Left renal pelvis (tissue), 4 donors: ENCODE measurements at regions not wholly inside any gene's neighbourhood (a gene's known extent, or its start where the extent isn't known, plus 50 kb on each side); places are given as distances from the start of the nearest gene placed in this dataset.
"Not testable (repeated sequence)": the region's sequence is repeated elsewhere in the genome, so short reads cannot be mapped to it uniquely, and the experiment has no call there.

ENCODE experiments used
- DNase-seq, 4 donors: peaks; one replicate each; pipeline ENCODE4 v3.0.0-alpha.2; 2013; ENCODE audit warnings: low read depth in 4 of 4, low spot score in 3 of 4

DNA sequence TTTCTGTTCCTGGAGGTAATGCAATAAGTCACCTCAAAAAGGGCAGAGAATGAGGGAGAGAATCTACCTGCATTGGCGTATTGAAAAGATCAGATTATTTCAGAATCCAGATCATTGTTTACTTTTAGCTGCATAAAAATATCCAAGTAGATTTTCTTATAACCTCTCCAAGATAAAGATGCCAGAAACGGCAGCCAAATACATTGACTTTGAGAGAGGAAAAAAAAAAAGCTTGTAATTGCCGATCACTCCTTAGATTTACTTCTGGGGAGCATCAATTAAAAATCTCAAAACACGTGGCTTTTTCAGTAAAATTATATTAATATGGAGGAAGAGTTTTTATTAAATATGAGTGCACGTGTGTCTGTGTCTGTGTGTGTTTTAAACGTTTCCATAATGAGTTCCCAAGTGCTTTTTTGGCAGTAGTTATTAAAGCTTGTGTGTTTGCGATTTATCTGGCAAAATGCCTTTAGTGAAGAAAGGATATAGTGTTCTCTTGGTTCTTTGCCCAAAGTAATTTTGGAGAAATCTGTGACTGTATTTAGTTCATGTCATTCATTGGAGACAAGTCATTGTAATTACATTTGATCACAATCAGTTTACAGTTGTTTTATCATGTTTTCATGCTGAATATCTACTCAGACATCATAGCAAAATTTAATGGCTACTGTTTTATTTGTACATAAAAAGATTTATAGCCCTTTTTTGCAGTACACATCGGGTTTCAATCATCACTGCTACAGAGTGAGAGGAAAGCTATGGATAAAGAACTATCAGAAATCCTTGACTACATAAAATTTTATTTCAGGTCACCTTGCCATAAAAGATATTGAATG, 176.1 kb downstream of the TM9SF2 start:
- no peak for DNase-seq

DNA sequence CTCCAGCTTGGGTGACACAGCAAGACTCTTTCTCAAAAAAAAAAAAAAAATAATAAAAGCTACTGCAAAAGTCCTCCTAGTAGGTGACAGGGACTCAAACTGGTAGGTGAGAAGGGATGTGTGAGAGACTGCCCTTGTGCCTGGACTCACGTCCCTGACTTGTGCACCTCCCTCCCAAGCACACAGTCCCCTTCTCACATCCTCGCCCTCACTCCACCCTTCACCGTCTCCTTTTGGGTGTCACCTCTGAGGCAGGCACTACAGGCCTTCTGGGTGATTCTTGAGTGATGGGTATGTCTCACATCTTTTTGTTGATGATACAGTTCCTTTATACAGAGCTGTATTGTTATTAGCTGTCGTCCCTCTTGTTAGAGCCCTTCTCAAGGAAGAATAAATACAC, 170.5 kb downstream of the TM9SF2 start:
- DNase-seq = no peak

DNA sequence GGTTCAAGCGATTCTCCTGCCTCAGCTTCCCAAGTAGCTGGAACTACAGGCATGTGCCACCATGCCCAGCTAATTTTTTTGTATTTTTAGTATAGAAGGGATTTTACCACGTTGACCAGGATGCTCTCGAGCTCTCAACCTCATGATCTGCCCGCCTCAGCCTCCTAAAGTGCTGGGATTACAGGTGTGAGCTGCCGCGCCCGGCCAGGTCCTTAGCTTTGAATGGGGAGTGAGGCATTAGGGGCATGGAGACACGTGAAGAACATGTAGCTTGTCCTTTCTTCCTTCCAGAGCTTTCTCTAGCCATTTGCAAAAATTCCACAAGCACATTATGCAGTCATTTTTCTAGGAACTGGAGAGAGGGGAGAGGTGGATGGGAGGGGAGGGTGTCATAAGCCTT, 167.8 kb downstream of the TM9SF2 start:
- DNase-seq = not testable (repeated sequence)

DNA sequence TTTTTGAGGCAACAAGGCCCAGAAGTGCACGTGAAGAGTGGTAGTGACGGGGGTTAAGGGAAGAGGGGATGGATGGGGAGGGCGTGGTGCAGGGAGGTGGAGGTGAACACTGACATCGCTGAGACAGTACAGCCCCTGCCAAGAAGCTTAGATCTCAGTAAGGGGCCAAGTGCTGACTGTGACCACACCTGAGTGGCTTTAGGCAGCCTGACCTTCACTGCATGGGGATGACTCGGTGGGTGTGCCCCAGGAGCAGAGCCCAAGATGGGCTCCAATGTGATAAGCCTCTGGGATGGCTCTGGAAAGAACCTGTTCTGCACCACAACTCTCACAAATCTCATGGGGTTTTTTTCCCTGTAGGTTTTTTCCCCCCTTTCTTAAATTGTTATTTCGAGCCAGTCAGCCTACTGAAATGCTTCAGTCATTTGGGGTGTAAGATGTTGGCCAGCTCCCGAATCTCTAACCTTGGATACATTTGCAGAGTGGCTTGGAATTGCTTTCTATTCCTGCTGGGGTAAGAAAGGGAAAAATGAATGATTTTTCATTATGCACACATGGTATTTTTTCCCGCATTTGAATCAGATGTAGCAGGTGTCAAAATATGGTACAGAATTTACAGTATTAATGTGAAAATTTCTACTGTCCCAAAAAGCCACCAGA, 165.0 kb downstream of the TM9SF2 start:
- DNase-seq = no peak

DNA sequence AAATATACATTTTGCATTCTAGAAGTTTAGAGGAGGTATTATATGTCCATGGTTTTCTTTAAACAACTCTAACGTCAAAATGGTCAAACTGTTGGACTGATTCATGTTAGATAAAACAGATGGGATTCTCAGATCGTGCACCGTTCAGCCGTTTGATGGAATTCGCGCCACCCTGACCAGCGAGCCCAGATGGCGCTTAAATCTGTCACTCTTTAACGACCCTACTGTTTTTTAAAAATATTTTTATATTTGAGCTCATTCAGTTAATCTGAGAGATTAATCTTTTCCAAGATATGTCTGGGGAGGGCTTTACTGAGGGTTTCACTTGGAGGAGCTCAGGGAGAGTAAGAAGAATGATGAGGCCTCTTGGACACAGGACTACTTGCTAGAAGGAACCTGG, 164.4 kb downstream of the TM9SF2 start:
- DNase-seq = no peak

DNA sequence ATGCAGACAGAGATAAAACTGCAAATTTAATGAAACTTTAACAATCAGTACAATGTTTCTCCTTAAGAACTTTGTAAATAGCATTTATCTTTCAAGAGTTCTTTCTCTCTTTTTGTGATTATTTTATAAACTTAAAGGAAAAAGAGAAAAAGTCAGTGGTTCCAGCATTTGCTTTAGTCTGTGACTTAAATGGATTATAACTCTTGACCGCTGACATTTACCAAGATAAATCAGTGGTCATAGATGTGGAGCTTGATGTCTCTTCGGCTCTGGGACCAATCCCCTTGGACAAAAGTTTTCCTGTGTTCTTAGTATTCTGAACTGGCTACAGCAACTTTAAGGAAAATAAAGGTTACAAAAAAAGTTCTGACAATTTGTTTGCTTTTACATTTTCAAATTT, 162.6 kb downstream of the TM9SF2 start:
- no peak for DNase-seq

DNA sequence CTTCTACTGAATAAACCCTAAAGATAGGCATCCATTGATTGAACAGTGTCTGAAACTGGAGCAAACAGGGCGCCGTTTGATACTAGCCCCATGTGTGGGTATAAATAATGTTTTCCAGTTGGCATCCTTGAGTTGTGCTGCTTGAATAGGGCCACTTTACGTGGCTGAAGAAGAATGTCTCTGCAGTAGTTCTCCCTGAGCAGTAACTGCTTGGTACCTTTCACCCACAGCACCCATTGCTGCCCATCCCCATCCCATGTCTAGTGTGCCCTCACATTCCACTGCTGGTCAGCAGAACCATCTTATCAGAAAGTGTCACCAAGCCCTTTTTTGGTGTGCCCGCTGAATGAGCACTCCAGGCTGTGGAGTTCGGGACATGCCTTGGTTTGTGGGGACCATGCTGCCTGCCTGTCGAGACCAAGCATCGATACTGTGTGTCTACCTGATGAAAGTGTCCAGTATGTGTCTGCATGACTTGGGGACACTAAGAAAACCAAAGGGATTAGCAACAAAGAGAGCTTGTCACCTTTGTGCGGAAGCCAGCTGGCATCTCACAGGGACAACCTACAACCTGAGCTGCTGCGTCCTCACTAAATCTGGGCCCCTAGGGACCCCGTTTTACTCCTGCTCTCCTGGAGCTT, 162.0 kb downstream of the TM9SF2 start:
- DNase-seq = no peak

DNA sequence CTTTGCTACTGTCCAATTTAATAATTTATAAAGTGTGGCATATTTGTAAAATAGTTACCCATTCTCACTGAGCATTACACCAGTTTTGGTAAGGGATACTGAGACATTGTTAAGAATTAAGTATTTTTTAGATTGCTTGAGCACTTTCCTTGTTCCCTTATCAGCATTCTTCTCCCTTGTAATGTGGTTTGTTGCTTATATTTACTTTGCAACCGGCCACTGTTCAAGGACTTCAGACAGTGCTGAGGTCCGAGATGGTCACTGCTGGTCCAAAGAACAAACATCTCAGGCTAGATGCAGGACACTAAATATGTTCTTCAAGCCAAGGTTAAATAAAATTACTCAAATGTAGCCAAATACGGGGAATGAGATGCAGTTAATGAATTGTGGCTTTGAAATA, 161.4 kb downstream of the TM9SF2 start:
- DNase-seq = no peak

DNA sequence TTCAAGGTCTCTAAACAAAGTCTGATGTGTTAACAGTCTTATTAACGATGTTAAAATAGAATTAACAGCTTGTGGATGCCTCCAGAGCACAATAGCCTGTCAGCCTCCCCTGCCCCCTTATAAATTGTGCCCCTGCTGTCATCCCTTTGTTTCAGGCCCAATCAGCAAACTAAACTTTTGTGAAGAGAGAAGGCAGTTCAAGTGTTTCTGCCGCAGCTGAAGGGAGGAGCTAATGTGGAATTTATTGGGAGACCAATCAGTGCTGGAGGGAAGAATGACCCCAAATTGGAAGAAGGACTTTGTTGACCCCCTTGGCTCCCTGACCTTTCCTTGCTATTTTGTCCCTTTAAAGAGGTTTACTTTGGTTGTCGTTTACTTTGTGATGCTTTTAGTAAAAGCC, 160.5 kb downstream of the TM9SF2 start:
- DNase-seq = no peak

DNA sequence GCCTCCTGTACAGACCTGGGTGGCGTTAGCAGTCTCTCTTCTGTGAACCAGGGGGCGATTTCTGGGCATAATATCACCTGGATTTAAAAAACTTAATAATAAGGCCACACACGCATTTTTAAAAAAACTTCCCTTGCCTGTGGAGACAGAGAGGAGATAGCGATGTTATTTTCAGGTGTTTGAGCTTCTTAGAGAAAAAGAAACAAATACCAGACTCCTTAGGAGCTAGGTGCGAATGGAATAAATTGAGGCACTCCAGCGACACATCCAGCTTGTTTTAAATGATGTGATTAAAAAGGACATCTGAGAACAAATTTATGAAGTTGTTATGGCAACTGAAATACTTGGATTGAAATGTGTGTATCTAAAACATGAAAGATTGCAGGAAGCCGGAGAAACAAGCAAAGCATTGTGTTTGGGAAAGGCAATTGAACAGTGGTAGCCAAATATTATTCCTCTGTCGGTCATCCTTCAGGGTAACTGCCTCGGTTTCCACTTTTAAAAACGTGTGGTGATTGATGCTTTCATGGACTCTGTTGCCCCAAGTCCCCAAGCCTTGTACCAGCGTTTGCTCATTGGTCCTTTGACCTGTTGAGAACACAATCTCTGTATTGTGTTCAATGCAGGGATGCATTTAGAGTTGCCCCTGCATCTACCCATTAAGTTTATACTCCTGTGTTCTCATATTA, 158.7 kb downstream of the TM9SF2 start:
- DNase-seq = no peak

DNA sequence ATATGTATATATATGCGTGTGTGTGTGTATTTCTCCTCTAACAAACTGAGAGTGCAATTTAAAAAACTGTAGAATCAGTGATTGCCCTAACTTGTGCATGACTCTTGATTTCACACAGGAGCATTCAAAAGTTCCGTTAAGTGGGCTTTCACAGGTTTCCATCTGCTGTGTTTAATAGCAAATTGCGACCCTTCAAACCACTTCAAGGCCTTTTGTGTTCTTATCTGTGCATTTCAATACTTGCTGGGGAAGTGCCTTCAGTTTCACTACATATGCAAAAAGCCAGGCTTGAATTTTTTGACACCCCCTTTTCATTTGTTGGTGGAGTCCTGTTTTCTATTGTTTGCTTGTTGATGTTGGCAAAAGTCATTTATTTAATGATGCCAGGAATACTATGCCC, 158.0 kb downstream of the TM9SF2 start:
- no peak for DNase-seq

DNA sequence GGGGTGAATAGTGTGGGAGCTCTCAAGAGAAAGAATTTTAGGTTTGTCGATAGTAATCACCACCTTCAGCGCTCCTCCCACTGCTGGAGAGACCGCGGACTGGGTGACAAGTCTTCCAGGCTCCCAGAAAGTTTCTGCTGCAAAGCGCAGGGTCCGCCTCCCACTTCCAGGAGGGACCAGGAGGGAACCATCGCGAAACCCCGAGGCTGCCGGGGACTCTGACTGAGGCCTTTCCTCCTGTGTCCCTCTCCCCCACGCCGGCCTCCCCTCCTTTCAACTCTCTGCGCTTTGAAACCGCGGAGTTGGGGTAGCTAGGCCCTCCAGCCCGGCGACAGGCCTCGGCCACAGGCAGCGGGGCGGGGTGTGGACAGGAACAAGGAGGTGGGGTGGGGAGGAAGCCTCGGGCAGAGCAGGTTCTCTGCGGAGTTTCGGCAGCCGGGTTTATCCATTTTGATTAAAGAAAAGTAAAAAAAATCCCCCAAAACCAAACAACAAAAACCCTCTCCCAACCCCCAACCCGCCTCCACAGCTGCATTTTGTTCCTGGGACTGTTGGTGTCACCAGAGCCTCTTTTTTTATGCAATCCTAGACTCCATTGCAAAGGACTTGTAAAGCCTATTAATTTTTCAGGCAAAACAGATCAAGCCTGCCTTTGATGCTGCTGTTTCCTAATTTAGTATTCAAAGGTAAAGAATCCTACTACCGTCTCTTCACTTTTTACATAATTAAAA, 157.2 kb downstream of the TM9SF2 start:
- peak in 3 of 4 donors; percentile 51 to 72 (median 52) for DNase-seq

DNA sequence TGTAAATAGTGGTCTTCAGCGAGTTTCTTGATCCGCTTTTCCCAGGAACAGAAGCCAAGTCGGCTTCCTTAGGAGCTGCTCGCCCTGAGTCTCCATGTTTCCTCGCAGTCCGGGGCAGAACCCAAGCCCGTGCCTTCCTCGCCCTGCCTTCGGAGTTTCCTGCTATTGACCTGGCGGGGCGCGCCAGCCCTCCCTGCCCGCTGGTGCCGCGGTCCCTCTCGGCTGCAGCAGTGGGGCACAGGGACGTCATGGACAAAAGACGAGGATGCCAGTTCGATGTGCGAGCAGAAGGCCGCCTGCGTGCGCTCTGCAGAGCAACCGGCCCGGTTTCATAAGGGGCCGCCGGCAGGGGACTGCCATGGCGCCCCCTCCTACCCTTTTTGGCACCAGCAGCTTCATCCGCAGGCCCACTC, 156.6 kb downstream of the TM9SF2 start:
- DNase-seq = no peak

DNA sequence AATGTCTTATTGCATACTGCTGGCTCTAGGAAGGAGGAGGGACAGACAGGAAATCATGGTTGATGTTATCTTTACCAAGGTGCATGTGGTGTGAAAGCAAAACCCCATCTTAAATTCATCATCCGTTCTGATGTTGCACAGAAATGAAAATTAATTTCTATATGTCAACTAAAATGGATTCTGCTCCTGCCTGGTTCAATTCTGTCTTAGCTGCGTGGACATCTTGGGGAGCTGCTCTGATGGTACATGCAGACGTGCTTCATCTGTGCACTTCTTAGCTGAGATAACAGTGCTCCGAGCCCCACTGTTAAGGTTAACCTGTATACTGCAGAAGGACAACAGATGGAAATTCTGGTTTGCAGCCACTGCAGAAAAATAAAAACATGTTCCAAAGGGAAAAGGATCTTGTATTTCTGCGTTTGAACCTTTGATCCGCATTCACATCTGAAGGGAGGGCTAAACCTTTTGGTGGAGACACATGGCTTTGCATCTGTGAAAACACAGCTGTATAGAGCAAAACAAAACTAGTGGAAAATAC, 155.6 kb downstream of the TM9SF2 start:
- DNase-seq = no peak

DNA sequence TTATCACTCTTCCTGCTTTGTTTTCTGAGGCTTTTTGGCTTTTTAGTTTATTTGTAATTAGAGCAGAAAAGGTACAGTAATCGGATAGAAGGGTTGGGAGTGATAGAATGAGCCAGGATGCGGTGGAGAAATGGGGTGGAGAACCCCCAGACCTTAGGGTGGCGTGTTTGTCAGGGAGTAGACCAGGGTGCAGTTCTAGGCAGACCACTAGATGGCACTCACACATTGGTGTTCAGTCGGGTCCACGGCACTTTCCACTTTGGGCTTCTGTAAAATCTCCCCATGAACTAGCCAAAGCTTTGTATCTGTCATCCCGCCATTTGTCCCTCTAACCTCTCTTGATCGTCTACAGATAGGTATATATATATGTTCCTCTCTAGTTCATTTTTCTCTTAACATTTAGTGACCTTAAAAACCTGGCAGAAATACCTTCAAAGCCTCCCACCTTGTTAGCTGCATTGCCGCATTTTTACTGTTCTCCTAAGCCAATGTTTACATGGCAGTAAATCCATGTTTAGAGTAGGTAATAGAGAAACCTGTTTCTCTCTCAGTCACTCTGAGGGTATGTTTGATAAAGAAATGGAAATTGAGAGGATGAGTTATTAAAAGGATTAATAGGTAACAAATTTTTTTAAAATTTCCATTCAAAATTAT, 154.9 kb downstream of the TM9SF2 start:
- peak in 3 of 4 donors; percentile 59 to 63 (median 61) for DNase-seq

DNA sequence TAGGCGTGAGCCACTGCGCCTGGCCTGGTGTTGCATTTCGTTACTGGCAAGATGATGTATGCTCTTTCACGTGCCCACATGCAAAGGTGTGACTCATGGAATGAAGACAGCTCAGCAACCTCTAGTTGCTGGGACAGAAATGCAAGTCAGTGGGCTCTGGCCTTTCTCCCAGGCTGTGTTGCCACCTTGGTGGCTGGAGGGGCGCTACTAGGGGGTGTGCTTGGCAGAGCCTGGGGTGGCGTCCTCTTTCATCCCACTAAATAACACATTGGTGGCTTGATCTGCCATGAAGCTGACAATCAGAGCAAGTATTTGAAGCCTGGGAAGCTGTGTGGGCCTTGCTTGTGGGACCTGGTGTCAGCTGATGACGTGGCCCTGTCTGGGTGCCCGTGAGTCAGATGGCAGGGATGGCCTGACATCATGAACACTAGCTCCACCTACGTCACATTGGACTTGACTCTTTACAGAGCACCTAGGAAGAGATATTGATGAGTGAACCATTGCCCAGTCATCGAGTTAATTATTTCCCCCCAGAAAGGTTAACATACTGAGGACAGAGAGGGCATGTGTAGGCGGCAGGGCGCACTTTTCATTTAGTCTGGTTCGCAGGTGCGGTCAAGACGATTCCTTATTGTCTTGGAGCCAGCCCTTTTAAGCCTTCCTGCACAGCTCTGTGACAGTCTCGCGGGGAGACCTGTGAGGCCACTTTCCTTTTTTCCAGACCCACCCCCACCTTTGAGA, 154.2 kb downstream of the TM9SF2 start:
- no peak for DNase-seq

DNA sequence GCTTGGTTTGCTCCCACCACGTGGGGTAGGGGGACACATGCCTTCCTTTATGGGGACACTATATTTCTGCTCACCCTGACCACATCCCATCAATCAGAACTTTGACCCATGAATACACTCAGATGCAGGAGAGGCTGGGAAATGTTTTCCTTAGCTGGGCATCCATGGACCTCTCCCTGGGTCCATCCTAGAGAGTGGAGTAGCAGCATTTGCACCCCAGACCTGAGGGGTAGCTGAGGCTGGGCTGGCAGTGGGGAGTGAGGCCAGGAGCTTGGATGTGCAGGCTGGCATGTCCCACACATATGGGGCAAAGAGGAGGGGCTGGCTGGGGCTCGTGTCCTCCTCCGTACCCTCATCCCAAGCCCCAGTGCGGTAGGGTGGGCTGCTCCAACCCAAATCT, 152.8 kb downstream of the TM9SF2 start:
- DNase-seq = no peak

DNA sequence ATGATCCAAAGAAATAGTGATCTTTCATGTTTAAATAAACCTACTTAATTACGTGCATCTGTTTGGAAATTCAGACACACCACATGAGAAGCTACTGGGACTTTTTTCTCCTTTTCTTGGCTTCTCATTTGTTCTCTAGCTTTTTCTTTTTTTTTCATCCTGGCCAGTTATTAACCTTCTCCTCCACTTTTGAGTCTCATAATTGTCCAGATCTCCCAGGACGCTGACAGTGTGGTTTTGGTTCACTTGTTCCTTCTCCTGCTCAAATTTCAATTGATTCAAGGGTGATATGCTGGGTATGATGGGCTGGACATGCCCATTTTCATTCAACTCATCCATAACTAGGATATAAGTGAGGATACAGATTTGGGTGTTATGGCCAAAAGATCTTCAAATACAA, 152.3 kb downstream of the TM9SF2 start:
- DNase-seq = no peak

DNA sequence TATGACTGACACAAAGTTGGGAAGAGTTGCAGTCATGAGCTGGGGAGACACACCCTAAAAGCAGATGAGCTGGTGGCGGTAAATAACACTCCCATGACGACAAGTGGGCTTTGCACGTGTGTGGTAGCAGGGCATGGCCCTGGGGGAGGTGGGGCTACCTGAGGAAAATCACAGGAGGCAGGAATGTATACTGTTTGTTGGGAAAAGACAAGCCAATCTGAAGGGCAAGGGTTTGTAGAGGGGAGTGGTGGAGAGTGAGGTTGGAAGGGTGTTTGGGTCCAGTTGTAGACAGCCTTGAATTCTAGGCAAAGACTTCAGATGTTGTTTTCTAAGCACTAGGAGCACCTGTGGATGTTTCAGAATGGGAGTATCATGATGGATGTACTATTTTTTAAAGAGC, 151.6 kb downstream of the TM9SF2 start:
- DNase-seq = no peak
